GM18907 (cell line): ENCODE measurements at regions not wholly inside any gene's neighbourhood (a gene's known extent, or its start where the extent isn't known, plus 50 kb on each side); places are given as distances from the start of the nearest gene placed in this dataset.

Experiments
- ATAC-seq: cut with Tn5 transposase; IDR thresholded peaks from one replicate; pipeline ENCODE4 v1.9.1; 2021; ENCODE audit warnings: mild to moderate bottlenecking, moderate library complexity; ENCODE audit not compliant: unreplicated experiment

DNA sequence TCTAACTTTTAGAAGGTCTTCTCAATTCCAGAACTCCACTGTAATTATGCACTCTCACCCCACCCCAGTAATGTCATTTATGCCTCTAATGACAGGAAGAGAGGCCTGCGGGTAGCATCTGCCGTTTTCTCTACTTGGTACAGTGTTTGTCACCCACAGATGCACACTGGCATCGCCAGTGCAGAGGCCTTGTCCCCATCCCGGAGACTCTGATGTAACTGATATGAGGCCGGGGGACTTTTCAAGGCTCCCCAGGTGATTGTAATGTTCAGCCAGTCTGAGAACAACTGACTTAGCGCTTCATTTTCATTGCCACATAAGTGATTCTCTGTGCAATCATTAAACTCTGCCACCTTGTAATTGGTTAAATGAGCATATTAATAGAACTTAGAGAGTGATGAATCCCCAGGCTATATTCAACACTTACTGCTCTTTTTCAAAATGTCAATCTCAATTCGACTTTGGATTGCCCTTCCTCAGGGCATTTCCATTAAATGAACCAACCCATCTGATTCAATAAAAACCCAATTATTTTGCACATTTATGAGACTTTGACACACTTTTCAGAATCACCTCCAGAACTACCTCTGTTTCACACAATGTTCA, 113.2 kb downstream of the HERPUD2 start:
- ATAC-seq, result no peak

GRCh38 chr7:35576031-35576573, 118.8 kb downstream of the HERPUD2 start:
- no peak for ATAC-seq

DNA sequence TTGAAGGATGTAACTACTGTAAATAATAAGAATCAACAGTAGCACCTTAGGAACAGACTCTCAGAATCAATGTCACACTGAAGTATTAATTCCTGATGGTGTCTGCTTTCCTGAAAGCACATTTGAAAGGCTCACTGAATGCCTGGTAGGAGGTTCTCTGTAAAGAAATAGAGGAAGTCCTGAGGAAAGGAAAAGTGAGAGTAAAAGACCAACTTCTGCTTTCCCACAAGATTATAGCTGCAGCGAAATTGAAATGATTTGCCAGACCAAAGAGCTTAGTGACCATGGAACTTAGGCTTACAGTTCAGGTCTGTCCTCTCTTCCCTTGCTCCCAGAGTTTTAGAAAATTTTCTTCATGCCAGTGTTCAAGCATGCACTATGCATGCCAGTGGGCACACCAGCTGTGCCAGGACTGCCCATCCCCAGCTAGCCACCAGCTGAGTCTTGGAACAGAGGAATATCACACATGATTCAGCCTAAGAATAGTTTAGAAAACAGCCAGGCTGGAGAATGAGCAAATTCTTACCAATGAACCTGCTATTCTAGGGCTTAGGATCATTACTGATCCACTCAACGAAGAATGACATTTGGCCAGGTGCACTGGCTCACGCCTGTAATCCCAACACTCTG, 123.2 kb downstream of the HERPUD2 start:
- no peak for ATAC-seq

- ATAC-seq, result no peak
Measured at GRCh38 chr7:35570937-35571336, 124.0 kb downstream of the HERPUD2 start.

DNA sequence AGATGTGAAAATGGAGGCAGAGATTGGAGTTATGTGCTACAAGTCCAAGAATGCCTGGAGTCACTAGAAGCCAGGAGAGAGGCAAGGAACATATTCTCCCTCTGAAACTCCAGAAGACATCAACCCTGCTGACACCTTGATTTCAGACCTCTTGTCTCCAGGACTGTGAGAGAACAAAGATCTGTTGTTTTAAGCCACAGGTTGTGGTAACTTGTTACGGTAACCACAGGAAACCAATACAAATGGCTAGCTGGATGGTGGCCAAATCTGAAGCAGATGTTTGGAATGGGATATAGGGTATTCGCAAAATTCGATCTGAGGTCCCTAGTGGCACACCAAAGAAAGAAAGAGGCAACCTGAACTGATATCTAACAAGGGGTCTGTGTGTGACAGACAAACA, 129.0 kb downstream of the HERPUD2 start:
- ATAC-seq, result no peak

- no peak for ATAC-seq
Measured at GRCh38 chr7:35558841-35559240, 136.1 kb downstream of the HERPUD2 start.

DNA sequence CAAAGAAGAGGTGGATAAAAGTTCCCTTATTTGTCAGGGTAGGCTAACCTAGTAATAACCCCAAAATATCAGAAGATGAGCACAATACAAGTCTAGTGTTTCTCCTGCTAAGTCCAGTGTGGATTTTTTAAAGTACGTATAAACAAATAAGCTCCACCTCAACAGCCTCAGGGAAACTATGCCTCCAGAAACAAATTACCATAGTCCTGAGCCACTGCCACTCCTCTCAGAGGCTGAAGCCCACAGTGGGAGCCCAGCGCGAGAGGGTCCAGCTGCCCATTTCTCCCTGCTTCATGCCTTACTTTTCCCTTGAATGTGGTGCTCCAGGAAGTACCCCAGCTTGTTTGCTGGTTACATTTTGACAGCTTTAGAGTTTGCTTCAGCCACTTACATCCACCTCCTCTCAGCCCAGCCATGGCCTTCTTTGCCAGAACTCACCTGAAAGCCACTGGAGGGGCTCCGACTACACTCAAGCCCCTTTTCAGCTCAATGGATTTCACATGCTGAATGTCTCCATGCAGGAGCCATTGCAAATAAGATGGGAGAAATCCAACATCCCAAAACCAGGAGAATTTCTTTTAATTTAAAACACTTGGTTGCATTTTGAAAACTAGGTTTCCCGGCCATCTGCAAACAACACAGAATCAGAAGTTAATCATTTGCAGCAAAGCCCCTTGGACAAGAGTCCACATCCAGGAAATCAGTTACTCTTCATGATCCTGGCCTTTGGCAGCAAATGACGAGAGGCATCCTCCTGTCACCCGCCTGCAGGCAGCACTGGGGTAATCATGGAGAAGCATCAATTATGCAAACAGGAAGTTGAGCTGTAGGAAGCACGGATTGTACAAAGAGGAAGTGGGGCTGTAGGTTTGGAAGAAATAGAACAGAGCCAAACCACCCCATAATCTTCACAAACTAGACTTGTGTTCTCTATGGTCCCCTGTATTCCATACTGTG, 138.1 kb downstream of the HERPUD2 start:
- ATAC-seq, result no peak

- no peak for ATAC-seq
Measured at GRCh38 chr7:35555934-35556333, 139.0 kb downstream of the HERPUD2 start.

- ATAC-seq, result no peak
Measured at GRCh38 chr7:35555386-35555785, 139.5 kb downstream of the HERPUD2 start.

GRCh38 chr7:35553519-35553918, 141.4 kb downstream of the HERPUD2 start:
- no peak for ATAC-seq

- no peak for ATAC-seq
Measured at GRCh38 chr7:35552691-35553090, 142.2 kb downstream of the HERPUD2 start.

DNA sequence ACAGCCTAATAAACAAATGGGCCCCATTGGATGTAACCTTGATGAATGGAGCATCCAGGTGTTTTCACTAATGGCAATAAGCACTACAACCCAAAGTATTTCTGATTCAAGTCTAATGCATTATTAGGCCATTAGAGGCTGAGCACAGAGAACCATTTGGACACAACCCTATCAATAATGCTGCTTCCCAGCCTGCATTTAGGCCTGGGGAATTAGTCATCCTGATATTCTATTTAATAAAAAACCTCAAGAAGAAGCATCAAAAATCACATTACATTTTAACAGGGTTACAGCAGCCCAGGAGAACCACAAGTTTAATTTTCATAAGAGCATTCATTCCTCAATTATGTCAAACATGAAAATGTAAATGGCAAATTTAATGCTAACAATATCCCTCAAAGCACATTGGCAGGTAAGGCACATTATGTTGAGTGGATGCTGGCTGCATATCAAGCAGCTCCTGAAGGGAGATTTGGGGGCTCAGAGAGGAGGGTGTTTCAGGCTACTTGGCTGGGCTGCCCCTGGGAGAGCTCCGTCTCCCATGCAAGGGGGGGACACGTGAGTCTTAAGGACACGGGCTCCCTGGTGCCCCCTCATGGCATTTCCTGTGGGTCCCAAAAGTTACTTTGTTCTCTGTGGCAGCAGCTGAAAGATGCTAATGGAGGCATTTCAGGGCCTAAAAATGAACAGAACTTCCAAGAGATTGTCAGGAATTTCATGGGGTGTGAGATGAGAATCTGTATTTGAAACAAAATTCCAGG, 143.4 kb downstream of the HERPUD2 start:
- ATAC-seq, result no peak

GRCh38 chr7:35550831-35551230, 144.1 kb downstream of the HERPUD2 start:
- no peak for ATAC-seq

DNA sequence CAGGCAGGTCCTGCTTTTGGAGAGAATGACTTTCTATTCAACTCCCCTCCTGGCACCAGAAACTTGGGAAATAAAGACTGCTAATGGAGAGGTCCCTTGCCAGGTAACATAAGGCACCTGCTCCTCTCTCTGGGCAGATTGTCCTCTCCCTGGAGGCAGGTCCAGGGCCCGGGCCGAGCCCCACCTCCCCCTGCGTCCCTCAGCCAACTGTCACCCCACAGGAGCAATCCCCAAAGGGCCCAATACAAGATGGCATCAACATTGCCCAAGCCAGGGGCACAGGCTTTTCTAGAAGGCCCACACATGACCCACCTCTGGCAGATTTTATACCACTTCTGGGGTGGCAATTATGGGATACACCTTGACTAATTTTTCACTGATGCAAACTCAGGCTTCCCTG, 145.2 kb downstream of the HERPUD2 start:
- no peak for ATAC-seq

DNA sequence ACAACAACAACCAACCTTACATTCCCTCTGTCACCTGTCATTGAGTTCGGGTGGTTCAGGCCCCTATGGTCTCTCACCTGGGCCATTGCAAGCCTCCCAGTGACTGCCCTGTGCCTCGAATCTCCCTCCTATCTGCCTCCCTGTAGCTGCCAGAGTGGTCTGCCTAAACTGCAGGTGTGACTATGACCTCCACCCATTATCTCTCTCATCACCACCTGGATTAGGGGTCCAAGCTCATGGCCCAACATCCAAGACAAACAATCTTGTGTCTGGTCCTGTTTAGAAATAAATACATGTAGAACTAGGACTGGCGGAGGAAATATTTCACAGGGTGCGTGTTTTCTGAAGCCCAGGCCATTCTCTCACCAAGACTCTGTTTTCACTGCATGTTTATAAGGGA, 146.6 kb downstream of the HERPUD2 start:
- no peak for ATAC-seq

DNA sequence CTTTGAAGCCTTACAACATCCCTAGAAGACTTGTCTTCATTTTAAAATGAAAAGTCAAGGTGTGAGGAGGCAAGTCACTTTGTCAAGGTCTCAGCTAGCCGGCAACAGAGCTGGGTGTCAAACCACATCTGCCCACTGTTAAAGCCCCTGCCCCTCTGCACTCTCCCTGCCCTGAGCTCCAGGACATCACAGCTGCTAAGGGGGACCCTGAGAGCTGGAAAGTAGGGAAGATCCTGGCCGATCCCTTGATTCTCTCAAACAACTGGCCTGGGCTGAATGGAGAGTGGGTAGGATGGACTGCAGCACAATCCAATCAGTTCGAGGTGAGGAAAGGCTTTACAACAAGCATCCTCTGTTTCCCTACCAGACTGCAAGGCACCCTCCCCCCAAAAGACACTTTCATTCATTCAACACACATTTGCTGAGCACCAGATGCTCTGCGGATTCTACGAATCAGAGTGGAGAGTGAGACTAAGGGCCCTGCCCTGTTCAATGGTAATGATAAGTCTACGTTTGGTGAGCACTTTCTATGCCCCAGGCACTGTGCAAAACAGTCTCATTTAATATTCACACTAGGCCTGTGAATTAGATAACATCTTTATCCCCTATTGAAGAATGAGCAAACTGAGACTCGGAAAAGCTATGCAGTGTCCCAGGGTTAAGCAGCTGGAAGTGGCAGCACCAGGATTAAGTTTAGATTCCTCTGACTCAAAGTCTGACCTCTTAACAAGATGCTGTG, 148.1 kb downstream of the HERPUD2 start:
- no peak for ATAC-seq

GRCh38 chr7:35545831-35546230, 149.1 kb downstream of the HERPUD2 start:
- no peak for ATAC-seq

DNA sequence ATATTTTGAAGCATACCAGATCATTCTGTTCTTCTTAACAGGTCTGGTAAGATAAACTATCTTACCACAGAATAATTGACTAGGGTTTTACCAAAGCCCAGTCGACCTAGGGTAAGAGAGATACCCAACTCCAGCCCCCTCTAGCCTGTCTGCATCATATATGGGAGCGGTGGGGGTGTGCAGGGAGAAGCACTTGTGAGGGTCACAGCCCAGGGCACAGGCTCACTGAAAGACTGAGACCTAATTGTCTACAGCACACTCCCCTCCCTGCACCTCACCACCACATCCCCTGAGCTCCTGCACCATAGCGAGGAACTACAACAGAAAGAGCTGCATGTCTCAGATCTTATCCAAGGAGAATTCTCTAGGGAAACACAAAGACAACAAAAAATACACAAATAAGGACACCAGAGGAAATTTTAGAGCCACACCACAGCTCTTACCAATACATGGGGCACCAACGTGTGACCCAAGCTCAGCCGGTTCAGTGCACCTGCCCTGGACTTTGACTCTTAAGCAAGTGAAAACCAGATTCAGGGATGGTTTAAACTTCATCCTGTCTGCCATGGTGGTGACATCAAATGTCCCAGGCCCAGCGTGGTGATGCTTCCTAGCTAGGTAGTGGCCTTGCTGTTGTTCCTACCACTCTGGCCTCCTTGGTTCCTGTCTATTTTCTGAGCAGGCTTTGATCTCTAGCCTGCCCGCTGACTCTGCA, 150.8 kb downstream of the HERPUD2 start:
- ATAC-seq, result no peak
